PC-9 (cell line): ENCODE measurements at regions not wholly inside any gene's neighbourhood (a gene's known extent, or its start where the extent isn't known, plus 50 kb on each side); places are given as distances from the start of the nearest gene placed in this dataset.

ENCODE experiments used
- BruUV-seq: library from RNA; stranded (reverse); fragments of 400-500 nt; replicated peaks from 2 replicates; lab custom pipeline; 2021; lab: Mats Ljungman, UMichigan
- CTCF ChIA-PET: fragments of 300-600 bp; sonication (Branson Sonifier 250); formaldehyde crosslinking; loops from one replicate; lab custom pipeline; 2022; ENCODE audit warnings: antibody characterized with exemption; lab: Charles Lee
- POLR2A ChIA-PET: fragments of 300-600 bp; sonication (Branson Sonifier 250); formaldehyde crosslinking; loops from one replicate; lab custom pipeline; 2022; ENCODE audit warnings: antibody characterized with exemption; ENCODE audit not compliant: unreplicated experiment; lab: Charles Lee
- DNase-seq, 2 experiments: peaks; one replicate each; pipeline versions ENCODE4 v3.0.0 to v3.0.0-alpha.2; 2015 to 2022; ENCODE audit warnings: mixed read lengths in 1 of 2
- H2AFZ ChIP-seq: fragments of 200-600 bp; sonication (generic); 2 replicates; pipeline ENCODE4 v1.8.1; 2017; ENCODE audit warnings: antibody characterized with exemption
- H3F3A ChIP-seq: fragments of 200-600 bp; sonication (generic); 2 replicates; pipeline ENCODE4 v1.8.1; 2017; ENCODE audit warnings: antibody characterized with exemption, mild to moderate bottlenecking, low read depth; ENCODE audit not compliant: insufficient read depth
- H3K27ac ChIP-seq: fragments of 200-600 bp; sonication (generic); 2 replicates; pipeline ENCODE4 v1.6.1; 2016; ENCODE audit warnings: mixed run types
- H3K27me3 ChIP-seq: fragments of 200-600 bp; sonication (generic); 2 replicates; pipeline ENCODE4 v1.6.1; 2016; ENCODE audit warnings: low read depth, mixed run types; ENCODE audit not compliant: insufficient read depth
- H3K36me3 ChIP-seq: fragments of 200-600 bp; sonication (generic); 2 replicates; pipeline ENCODE4 v1.6.1; 2016; ENCODE audit warnings: low read depth, mixed run types
- H3K4me1 ChIP-seq: fragments of 200-600 bp; sonication (generic); replicated peaks from 2 replicates; pipeline ENCODE4 v1.6.1; 2016; ENCODE audit warnings: mixed run types; ENCODE audit not compliant: insufficient read depth
- H3K4me2 ChIP-seq: fragments of 200-600 bp; sonication (generic); 2 replicates; pipeline ENCODE4 v1.6.1; 2017; ENCODE audit warnings: mixed run types
- H3K4me3 ChIP-seq: fragments of 200-600 bp; sonication (generic); 2 replicates; pipeline ENCODE4 v1.6.1; 2016; ENCODE audit warnings: mixed run types
- H3K79me2 ChIP-seq: fragments of 200-600 bp; sonication (generic); 2 replicates; pipeline ENCODE4 v1.6.1; 2017; ENCODE audit warnings: low read depth, mixed run types
- H3K9me2 ChIP-seq: fragments of 200-600 bp; sonication (generic); 2 replicates; pipeline ENCODE4 v1.8.1; 2017; ENCODE audit warnings: mild to moderate bottlenecking; ENCODE audit not compliant: insufficient read depth
- H3K9me3 ChIP-seq: fragments of 200-600 bp; sonication (generic); 2 replicates; pipeline ENCODE4 v1.8.1; 2016; ENCODE audit warnings: low read depth; ENCODE audit not compliant: insufficient read depth
- H4K20me1 ChIP-seq: fragments of 200-600 bp; sonication (generic); 2 replicates; pipeline ENCODE4 v1.8.1; 2017; ENCODE audit not compliant: insufficient read depth
- EZH2 ChIP-seq: fragments of 200-600 bp; sonication (generic); IDR thresholded peaks from 2 replicates; pipeline ENCODE4 v1.8.0; 2017; ENCODE audit warnings: antibody characterized with exemption, low read depth
- intact Hi-C: fragments of 100-400 bp; cut with micrococcal nuclease; formaldehyde crosslinking; loops from one replicate; pipeline ENCODE4 v1.10.0; 2022; ENCODE audit not compliant: unreplicated experiment
- TF ChIP-seq, protein P1 (sequence below): fragments of 200-600 bp; sonication (generic); conservative IDR thresholded peaks from 2 replicates; pipeline ENCODE4 v1.6.1; 2017; ENCODE audit warnings: mixed run types, antibody characterized with exemption, mild to moderate bottlenecking, moderate library complexity

DNA sequence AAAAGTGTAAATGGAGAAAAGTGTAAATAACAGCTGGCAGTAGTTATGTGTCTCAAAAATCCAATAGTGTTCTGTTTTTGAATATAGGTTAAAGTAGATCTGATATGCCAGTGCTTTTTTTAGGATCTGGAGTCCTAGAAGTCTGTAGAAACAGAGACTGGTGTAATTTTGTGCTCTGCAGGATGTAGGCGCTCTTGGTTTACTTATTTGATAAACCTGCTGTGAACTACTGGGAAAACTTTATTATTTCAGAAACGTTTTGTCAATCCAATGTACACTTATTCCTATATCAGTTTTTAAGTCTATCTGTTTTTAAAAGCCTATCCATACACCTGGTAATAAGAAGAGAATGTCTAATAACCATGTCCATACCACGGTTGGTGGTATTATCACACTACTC is 530.8 kb upstream of the ZNF804A start:
- Histone ChIP-seq H3K4me3 (no peak overlapping the region), H3F3A (no peaks in the 10 kb centered on the region), H2AFZ (no peak overlapping the region), H3K27me3 (no peaks in the 10 kb centered on the region), H3K9me3 (no peaks in the 10 kb centered on the region), H3K4me1 (no peaks in the 10 kb centered on the region), H3K4me2 (no peak overlapping the region), H3K79me2 (no peaks in the 10 kb centered on the region), H4K20me1 (no peaks in the 10 kb centered on the region), H3K36me3 (no peaks in the 10 kb centered on the region), H3K9me2 (no peaks in the 10 kb centered on the region), H3K27ac (no peak overlapping the region)
- ChIA-PET POLR2A (no interaction called here), CTCF (no interaction called here)
- TF ChIP-seq EZH2: no peak
- TF ChIP-seq, protein P1, sequence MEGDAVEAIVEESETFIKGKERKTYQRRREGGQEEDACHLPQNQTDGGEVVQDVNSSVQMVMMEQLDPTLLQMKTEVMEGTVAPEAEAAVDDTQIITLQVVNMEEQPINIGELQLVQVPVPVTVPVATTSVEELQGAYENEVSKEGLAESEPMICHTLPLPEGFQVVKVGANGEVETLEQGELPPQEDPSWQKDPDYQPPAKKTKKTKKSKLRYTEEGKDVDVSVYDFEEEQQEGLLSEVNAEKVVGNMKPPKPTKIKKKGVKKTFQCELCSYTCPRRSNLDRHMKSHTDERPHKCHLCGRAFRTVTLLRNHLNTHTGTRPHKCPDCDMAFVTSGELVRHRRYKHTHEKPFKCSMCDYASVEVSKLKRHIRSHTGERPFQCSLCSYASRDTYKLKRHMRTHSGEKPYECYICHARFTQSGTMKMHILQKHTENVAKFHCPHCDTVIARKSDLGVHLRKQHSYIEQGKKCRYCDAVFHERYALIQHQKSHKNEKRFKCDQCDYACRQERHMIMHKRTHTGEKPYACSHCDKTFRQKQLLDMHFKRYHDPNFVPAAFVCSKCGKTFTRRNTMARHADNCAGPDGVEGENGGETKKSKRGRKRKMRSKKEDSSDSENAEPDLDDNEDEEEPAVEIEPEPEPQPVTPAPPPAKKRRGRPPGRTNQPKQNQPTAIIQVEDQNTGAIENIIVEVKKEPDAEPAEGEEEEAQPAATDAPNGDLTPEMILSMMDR: 0 out of 2 replicates have a peak, but pooled peaks have one; percentile 38
- no TSS peak for BruUV-seq
- intact Hi-C loops: no loop called here
- DNase-seq: no peak

DNA sequence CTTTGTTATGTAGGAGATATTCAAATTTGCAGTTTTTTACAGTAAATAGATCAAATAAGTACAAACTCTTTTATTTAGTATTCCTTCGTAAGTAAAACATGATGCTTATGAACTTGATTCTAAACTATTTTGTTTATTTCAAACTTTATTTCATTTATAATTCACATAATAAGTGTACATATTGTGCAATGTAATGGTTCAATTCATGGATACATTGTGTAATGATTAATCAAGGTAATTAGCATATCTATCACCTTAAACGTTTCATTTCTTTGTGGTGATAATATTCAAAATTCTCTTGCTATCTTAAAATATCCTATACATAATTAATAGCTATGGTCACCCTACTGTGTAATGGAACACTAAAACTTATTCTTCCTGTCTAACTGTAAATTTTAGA is 525.9 kb upstream of the ZNF804A start:
- Histone ChIP-seq H3K27ac (no peak overlapping the region), H3K79me2 (no peaks in the 10 kb centered on the region), H3K36me3 (no peaks in the 10 kb centered on the region), H3F3A (no peaks in the 10 kb centered on the region), H3K4me1 (no peaks in the 10 kb centered on the region), H3K27me3 (no peaks in the 10 kb centered on the region), H2AFZ (no peak overlapping the region), H3K4me3 (no peak overlapping the region), H4K20me1 (no peaks in the 10 kb centered on the region), H3K9me3 (no peaks in the 10 kb centered on the region), H3K4me2 (no peak overlapping the region), H3K9me2 (no peaks in the 10 kb centered on the region)
- TF ChIP-seq EZH2: no peak
- TF ChIP-seq, protein P1: no peak
- intact Hi-C loops: no loop called here
- no TSS peak for BruUV-seq
- DNase-seq: no peak
- ChIA-PET CTCF (no interaction called here), POLR2A (no interaction called here)

DNA sequence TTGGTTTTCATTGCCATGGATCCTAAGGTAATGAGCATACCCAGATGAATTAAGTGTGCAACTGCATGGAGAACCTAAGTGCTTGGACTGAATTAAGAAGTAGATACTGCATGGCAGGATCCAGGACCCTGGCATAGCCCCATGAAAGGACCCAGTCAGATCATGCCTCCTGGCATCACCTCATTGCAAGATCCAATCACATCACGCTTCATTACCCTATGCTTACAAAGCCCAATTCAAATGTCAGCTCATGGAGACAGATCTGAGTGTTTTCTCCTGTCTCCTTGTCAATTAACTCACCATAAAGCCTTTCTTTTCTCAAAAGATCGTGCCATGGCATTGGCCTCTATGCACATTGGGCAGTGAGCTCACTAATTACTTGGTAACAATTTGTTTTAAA is 519.8 kb upstream of the ZNF804A start:
- POLR2A ChIA-PET: no interaction called here
- CTCF ChIA-PET: no interaction called here
- Histone ChIP-seq H3K4me1 (no peaks in the 10 kb centered on the region), H3K4me3 (no peak overlapping the region), H3K9me3 (no peaks in the 10 kb centered on the region), H4K20me1 (no peaks in the 10 kb centered on the region), H3F3A (no peaks in the 10 kb centered on the region), H3K4me2 (no peak overlapping the region), H3K36me3 (no peaks in the 10 kb centered on the region), H2AFZ (no peak overlapping the region), H3K27ac (no peak overlapping the region), H3K9me2 (peaks cover 7% of the 10 kb centered on the region; the same call in 1 of the 2 replicates), H3K27me3 (no peaks in the 10 kb centered on the region), H3K79me2 (no peaks in the 10 kb centered on the region)
- intact Hi-C loops: no loop called here
- no peak for DNase-seq
- no TSS peak for BruUV-seq
- TF ChIP-seq, protein P1: no peak
- no peak for TF ChIP-seq EZH2
